ENCODE measurements at regions not wholly inside any gene's neighbourhood (a gene's known extent, or its start where the extent isn't known, plus 50 kb on each side); places are given as distances from the start of the nearest gene placed in this dataset.

DNA sequence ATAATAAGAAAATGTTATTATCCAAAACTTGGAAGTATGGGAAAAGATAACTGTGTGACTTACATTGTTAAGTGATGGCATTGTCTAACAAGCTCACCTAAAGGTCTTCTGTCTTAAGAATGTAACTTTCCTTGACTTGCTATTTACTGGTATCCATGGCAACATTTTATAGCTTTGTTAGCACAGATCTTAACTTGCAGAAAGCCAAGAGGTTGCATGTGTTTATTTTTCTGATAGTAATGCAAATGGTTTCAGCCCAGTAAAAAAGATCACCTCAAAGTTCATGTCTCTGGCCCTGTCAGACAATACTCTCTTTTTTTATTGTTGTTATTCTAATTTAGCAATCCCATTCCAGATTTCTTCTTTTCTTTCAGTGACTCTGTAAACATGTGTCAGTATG is 425.3 kb downstream of the SPRY1 start:
- DNase-seq: no peak

DNA sequence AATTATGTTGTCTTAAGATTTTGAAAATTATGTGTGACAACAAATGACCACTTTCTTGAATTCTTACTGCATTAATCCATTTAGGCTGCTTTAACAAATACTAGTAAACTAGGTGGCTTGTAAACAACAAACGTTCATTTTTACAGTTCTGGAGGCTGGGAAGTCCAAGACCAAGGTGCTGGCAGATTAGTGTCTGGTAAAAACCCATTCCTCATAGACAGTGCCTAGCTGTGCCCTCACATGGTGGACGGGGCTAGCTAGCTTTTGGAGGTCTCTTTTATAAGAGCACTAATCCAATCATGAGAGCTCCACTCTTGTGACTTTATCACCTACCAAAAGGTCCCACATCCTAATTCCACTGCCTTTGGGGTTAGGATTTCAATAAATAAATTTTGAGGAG is 425.8 kb downstream of the SPRY1 start:
- DNase-seq: no peak

DNA sequence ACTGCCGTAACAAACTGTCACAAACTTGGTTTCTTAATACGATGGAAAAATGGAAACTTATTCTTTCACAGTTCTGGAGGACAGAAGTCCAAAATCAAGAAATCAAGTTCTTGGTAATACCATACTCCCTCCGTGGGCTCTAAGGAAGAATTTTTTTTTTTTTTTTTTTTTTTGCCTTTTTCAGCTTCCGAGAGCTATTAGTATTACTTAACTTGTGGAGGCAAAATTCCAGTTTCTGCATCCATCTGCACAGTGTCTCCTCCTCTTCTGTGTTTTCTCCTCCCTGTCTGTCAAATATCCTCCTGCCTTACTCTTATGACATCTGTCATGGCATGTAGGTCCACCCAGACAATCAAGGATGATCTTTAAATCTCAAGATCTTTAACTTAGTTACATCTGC is 426.6 kb downstream of the SPRY1 start:
- no peak for DNase-seq

DNA sequence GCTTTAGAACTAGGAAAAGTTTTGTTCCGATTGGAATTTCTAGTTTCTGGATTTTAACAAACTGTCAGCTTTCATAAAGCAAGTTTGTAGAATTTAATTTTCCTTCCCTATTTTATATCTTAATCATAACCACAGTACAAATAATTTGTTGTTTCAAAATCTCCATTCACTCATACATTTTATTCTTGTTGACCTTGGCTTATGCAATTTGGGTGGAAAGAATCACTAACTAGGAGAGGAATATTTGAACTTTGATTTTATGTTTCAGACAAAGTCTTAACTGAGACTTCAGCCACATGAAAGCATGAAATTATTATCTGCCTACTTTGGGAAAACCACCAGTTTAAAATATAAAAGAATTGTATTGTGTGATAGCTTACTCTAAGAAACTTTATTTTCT is 427.9 kb downstream of the SPRY1 start:
- no peak for DNase-seq

DNA sequence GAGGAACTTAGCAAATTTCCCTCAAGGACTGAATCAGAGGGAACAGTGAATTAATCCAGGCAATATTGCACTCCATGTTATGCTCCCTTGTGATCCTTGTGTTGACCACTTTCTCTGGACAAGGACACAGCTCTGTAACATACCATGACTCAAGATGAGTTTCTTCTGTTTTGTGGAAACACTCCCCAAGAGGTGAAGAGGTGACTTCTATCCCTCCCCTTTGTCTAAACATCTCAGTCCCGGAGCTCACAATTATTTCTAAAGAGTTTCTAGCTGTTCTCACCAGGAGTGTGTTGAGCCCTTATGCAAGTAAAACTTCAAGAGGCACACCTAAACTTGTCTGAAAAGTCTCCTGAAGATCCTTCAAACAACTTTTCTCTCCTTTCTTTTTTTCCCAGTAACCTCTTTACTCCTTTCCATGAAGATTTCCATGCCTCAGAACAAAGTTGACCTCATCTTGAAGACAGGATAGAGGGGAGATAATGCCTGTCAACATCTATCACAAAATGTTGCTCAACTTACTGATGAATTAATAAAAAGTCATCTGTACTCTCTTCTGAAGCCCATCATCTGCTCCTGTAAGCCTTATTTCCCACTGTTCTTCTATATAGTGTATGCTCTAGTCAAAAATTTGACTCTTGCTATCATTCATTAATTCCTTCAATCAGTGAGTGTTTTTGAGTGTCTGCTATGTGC is 429.1 kb downstream of the SPRY1 start:
- no peak for DNase-seq

DNA sequence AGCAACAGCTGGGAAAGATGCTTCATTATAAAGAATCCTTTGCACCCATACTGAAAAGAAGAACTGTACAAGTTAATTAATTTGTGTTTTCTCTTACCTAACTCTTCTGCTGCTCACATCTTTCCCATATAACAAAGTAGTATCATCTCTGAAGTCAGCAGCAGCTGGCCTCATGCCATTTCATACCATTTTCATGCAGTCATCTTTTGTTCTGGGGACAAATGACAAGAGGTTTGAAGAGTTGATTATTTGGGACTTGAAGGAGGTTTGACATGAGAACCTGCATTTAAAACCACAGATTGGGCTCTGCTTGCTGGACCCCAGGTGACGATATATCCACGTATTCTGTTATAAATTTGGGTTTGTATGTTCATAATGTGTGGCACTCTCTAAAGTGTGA is 430.3 kb downstream of the SPRY1 start:
- no peak for DNase-seq

DNA sequence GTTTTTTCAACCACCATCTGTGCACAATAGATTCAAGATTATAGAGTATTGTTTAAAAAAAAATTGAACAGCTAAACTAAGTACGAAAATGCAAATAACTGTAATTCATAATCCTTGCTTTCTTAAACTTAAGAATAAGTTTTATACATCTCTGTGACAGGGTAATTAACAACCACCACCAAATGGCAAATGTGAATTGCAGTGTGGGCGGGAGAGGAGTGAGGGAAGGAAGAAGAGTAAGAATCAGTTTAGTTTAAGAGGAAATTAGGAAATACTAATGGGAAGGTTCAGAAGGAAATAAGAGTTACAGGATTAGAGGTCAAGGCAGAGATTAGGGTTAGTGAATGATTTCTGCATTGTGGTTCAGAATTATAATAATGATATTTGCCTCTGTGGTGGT is 430.9 kb downstream of the SPRY1 start:
- DNase-seq: no peak

DNA sequence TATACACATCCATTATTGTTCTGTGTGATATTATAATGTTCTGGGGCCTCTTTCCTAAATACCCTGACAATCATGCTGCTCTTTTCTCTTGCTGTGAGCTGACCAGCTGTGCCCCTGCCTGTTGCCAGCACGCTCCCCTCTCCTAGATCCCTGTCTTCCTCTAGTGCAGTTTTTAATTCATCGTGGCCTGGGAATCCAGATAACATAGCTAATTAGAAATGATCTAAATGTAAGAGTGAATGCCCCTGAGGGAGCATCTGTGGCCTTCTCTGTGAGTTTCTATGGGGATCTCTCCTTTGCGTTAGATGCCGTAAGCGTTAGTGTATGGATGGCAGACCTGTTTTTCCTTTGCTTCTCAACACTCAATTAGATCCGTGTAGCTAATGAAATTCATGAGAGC is 434.3 kb downstream of the SPRY1 start:
- DNase-seq: no peak

DNA sequence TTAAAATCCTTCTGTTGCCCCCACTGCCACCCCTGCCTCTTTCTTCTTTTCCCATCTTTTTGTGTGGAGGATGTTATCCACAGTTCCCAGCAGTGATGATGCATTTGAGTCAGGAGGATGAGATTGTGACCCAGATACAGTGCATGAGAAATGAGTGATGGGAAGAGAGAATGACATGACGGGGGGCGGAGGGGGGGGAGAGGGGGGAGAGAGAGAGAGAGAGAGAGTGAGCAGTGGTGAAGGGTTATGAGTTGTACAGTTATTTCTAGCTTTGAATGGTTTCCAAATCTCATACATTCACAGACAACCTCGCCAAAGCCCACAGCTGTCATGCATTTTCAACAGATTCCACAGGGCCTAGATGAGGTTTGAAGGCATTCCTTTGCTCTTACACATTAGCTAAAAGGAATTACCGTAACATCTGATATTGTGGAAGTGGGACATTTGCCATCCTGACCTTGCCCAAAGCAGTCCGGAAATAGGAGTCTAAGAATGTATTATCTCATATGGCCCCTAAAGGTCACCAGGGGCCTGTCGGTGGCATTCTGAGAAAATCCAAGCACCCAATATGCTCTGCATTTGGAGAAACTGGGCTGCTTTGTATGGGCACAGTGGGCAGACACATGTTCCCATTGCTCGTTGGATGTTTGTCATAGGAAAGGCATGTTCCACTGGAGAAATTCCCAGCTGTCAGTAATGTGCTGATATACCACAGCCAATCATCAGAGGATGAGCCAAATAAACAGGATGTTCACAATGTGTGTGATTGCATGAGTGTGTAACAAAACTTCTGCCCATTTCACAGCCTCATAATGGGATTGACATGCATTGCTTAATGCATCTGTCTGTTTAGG is 435.8 kb downstream of the SPRY1 start:
- no peak for DNase-seq

DNA sequence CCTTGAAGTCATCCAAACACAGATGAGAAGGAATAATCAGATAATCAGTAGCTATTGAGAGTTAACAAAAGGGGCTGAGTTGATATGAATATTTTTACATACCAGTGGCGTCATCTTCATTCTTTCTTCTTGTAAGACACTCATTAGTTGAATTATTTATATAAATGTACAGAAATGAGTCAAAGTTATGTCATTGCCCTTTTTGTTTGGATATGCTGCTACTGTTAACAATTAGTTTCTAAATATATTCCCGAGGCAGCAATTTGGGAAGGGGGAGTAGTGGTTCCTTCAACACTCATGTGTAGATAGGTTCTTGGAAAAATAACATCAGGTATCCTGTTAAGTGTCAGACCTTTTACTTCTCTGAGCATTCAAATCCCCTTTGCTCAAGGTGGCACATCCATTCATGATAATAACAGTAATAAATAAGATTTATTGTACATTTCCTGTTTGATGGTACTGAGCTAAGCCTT is 436.6 kb downstream of the SPRY1 start:
- DNase-seq: no peak

DNA sequence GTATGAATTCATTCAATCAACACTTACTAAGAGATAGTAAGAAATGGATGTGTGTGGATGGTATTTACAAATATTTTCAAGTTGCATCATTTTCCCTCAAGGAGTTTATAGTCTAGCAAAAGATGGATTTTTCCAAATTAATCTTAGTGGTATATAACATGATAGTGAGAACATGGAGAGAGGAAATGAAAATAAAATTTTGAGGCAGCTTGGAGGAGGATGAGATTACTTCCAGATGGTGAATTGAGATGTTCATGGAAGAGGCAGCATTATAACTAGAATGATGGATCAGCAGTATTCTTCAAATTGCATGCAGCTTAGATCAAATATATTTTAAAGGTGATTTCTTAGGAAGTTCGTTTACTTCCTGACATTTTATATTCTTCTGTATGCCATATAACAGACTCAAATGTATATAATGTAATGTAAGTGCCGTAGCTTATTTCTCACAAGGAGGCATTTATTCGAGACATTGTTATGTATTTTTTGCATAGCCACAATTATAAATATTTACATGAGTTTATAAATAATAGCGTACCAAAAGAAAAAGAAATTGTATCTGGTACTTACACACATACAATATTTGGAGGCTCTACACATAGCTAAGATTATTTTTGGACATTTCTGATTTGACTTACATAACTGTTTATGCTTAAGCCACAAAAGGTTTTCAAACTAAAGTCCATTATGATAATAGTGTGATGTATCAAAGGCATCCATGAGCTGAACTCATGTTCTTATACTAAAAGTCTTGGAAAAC is 439.4 kb downstream of the SPRY1 start:
- no peak for DNase-seq

DNA sequence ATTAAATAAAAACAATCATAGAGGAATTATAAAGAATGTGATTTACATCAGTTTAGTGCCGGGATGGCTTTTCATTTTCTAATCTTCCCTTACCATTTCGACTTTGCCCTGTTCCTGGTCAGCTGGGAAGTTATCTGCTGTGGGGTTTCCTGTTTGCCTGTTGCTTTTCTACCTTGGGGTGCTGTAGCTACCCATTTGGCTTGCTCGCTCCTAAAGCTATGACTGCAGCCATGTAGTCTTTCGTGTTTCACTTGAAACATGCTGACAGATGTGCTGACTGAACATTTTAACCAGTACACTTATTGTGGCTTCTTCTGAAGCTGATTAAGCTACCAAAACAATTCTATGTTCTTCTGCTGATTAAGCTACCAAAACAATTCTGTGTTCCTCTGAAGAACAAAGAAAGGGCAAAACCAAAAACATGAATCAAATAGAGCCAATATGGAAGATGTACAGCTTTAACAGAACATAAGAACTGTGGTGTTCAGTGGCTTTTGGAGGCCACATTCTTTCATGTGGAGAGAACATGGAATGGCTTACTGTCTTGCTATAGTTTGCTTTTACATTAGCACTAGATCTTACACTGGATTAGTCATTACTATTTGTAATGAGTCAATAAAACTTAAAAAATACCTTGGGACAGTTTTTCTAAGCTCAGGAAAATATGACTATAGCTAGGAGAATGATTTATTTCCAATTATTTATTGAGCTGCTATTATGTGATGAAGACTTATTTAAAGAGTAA is 440.4 kb downstream of the SPRY1 start:
- DNase-seq: no peak

DNA sequence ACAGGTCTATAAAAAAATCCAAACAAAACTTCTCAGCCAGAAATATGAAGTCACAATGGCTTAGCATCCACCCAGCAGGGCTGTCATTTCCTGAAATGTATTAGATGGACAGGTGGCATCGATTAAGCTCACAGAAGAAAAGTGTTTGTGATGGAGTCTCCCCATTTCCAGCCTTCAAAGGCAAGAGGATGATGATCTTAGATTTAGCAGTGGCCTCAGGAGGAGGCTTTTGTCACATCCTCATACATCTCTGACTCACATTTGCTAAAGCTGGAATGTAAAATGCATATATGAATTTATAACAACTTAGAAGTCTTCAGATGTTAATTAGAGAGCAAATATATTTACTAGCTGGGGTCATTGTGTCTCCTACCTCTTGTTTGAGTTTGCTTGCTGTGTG is 441.9 kb downstream of the SPRY1 start:
- no peak for DNase-seq

DNA sequence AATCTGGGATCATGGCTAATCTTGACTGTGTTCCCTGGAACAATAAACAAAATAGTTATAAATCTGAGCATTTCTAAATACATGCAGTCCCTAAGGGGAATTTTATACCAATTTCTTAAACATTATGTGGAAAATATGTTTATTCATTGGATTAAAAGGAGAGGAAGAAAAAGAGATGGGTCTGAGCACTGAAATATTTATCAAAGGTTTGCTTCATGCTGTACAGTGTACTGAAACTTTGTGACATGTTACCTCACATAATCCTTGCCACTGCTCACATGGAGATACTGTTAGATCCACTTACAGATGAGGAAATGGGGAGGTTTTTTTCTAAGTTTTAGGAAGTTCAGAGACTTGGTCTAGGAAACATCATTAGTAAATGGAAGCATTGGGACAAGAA is 443.6 kb downstream of the SPRY1 start:
- no peak for DNase-seq

DNA sequence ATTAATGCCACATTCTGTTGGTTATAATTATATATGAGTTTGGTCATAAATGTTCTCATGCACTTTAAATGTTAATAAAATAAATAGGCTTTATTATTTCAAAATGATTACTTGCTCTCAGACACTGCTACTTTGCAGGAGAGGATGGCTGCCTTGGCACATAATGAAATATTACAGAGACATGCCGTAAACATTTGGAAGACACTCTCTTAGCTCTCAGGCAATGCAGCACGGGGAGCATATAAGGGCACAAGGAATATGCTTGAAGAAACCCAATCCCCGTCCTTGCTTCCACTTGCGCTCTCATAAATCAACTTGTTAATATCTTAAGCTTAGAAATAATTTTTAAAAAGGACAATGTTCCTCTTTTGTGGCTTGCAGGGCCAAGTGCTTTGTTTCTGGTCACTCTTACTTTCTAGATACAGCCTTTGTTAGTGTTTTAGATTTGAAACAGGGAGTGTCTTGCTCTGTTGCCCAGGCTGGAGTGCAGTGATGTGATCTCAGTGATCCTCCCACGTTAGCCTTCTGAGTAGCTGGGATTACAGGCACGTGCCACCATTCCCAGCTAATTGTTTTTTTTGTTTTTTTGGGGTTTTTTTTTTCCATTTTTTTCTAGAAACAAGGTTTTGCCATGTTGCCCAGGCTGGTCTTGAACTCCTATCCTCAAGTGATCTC is 445.0 kb downstream of the SPRY1 start:
- DNase-seq: no peak

DNA sequence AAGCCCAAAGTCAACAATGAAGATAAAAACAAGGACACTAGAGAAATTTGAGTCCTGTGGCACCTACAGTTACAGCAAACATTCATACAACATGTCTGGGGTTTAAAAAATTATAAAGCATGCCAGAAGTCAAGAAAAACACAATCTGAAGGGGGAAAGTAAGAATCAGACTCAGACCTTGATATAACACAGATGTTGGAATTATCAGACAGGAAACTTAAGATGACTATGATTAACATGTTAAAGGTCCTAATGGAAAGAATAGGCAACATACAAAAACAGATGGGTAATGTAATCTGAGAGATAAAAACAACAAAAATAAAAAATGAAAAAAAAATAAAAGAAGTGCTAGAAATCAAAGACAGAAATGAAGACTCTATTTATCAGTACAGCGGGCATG is 446.5 kb downstream of the SPRY1 start:
- DNase-seq: no peak

DNA sequence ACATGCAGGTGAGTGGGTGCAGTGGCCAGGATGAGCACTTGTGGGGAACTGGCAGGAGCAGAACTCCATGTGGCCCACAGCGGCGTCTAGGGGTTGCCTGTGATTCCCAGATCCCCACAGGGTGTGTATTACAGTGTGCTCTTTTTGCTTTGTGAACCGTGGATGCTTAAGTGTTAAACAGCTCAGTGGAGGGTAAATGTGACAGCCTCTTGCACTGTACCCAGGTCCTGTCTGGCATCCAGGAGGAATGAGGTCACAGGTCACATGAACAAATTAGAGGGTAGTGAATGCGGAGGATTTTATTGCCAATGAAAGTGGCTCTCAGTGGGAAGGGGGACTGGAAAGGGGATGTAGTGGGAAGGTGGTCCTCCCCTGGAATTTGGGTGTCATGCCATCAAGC is 447.8 kb downstream of the SPRY1 start:
- DNase-seq: no peak

DNA sequence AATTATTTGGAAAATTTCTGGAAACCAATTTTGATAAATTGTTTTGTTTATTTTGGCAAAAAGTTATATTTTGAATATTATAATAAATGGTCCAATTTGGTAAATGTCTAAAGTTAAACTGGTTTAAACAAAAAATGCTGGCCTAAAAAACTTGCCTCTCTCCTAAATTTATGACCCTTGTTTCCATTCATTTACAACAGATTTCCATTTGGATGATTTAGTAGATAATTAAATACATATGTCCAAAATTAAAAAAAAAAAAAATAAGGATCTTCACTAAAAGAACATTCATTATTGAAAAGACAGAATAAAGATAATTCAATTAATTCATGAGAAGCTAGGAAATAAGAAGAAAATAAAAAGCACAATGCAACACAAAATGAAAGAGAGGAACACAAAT is 449.5 kb downstream of the SPRY1 start:
- no peak for DNase-seq

DNA sequence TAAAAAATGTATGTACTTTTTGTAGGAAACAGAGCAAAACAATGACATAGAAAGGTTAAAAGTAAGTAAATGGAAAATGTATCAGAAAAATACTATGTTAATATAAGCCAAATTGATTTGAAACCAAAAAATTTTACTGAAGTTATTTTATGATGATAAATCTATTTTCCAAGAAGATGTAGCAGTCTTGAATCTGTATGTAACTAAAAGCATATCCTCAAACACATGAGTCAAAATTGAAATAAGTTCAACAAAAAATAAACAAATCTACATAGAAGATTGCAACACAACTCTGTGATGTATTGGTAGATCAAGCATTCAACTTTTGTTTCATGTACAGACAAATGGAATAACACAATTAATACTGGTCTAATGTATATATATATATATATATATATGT is 450.0 kb downstream of the SPRY1 start:
- no peak for DNase-seq

DNA sequence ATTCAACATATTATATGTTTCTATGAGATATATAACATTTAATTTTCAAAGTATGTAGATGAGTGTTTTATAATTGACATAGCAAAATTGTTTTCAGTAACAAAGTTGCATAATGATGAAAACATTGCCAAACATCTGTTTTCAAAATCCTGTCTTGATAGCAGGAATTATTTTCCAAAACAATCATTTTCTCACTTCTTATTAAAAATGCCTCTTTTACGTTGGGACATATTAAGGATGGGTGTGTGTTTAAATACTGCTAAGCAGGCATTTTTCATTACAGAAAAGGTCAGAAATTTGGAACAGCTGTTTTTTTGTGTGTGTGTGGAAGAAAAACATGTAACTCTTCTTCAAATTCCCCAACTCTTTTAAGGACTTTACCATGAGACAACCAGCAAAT is 452.0 kb downstream of the SPRY1 start:
- DNase-seq: no peak

DNA sequence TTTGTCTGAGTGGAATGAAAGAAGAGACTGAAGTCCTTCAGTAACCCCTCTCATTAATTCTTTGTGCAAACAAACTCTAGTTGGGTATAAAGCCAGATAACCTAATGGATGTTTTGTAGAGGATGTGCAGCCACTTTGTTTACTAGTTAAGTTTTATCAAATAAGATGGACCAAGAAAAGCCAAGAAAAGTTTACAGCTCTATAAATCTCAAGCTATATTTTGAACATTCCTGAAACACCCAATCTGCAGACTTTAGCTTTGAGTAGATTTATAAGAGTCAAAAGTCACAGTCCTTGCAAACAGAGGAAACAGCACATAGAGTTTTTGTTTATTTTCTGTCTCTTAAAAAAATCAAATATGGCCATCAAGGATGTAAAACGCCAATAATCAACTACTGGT is 452.9 kb downstream of the SPRY1 start:
- no peak for DNase-seq

DNA sequence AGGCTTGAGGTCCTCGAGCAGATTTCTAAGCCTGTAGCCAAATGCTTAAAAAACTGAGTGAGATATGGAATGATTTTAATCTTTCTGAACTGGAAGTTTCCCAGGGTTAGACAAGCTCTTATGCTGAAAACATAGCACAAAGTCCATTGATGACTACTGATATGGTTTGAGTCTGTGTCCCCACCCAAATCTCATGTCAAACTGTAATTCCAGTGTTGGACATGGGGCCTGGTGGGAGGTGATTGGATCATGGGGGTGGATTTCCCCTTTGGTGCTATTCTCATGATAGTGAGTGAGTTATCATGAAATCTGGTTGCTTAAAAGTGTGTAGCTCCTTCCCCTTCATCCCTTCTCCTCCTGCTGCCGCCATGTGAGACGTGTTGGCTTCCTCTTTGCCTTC is 454.9 kb downstream of the SPRY1 start:
- no peak for DNase-seq
